WTC11 (cell line): ENCODE measurements at regions not wholly inside any gene's neighbourhood (a gene's known extent, or its start where the extent isn't known, plus 50 kb on each side); places are given as distances from the start of the nearest gene placed in this dataset.

Experiments used
- RELA ChIP-seq: sonication (generic); formaldehyde crosslinking; IDR thresholded peaks from 2 replicates; pipeline ENCODE4 v1.8.1; 2022; ENCODE audit warnings: missing genetic modification reagents, mild to moderate bottlenecking, borderline replicate concordance
- ZNF423 ChIP-seq: fragments of 250-450 bp; sonication (Bioruptor Pico); IDR thresholded peaks from 2 replicates; pipeline ENCODE4 v2.1.2; 2022; ENCODE audit warnings: mild to moderate bottlenecking, moderate library complexity
- TF ChIP-seq, protein P1 (sequence below): fragments of 200-600 bp; IDR thresholded peaks from 2 replicates; pipeline ENCODE4 v1.8.0; 2022; ENCODE audit warnings: antibody characterized with exemption
- TF ChIP-seq, protein P2 (sequence below): sonication (generic); formaldehyde crosslinking; IDR thresholded peaks from 2 replicates; pipeline ENCODE4 v1.8.1; 2023; ENCODE audit warnings: mild to moderate bottlenecking, missing genetic modification reagents, moderate library complexity
- TF ChIP-seq, protein P3 (sequence below): sonication (generic); formaldehyde crosslinking; IDR thresholded peaks from 2 replicates; pipeline ENCODE4 v1.8.0; 2022; ENCODE audit warnings: mild to moderate bottlenecking, missing genetic modification reagents

DNA sequence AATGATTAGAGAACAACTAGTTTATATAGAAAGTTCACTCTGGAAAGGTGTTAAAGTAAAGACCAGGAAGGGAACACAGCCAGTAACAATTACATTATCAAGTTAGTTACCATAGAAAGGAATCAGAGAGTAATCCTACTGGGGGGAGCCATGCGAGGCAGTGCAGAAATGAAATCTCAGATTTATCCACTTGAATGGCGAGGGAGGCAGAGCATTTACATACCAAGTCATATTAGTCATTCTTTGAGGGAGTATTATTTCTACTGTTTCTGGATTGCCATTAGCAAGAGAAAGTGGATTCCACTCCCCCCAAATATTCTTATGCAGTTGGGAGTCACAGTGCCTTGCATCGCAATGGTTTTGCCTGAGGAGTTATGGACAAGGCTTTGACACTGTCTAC, 472.7 kb upstream of the TRIB2 start:
- TF ChIP-seq, protein P1, sequence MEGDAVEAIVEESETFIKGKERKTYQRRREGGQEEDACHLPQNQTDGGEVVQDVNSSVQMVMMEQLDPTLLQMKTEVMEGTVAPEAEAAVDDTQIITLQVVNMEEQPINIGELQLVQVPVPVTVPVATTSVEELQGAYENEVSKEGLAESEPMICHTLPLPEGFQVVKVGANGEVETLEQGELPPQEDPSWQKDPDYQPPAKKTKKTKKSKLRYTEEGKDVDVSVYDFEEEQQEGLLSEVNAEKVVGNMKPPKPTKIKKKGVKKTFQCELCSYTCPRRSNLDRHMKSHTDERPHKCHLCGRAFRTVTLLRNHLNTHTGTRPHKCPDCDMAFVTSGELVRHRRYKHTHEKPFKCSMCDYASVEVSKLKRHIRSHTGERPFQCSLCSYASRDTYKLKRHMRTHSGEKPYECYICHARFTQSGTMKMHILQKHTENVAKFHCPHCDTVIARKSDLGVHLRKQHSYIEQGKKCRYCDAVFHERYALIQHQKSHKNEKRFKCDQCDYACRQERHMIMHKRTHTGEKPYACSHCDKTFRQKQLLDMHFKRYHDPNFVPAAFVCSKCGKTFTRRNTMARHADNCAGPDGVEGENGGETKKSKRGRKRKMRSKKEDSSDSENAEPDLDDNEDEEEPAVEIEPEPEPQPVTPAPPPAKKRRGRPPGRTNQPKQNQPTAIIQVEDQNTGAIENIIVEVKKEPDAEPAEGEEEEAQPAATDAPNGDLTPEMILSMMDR, result no peak
- TF ChIP-seq RELA (CRISPR knock-in tag) (no peak), ZNF423 (CRISPR knock-in tag) (no peak)
- TF ChIP-seq, protein P2, sequence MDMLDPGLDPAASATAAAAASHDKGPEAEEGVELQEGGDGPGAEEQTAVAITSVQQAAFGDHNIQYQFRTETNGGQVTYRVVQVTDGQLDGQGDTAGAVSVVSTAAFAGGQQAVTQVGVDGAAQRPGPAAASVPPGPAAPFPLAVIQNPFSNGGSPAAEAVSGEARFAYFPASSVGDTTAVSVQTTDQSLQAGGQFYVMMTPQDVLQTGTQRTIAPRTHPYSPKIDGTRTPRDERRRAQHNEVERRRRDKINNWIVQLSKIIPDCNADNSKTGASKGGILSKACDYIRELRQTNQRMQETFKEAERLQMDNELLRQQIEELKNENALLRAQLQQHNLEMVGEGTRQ, result no peak
- TF ChIP-seq, protein P3, sequence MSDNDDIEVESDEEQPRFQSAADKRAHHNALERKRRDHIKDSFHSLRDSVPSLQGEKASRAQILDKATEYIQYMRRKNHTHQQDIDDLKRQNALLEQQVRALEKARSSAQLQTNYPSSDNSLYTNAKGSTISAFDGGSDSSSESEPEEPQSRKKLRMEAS, result no peak
